UCSD-AML1 (cell line): ENCODE measurements at regions not wholly inside any gene's neighbourhood (a gene's known extent, or its start where the extent isn't known, plus 50 kb on each side); places are given as distances from the start of the nearest gene placed in this dataset.
"Not testable (repeated sequence)": the region's sequence is repeated elsewhere in the genome, so short reads cannot be mapped to it uniquely, and the experiment has no call there.

Source experiments
- DNase-seq: peaks from one replicate; lab custom pipeline; 2025; ENCODE audit not compliant: unreplicated experiment; lab: John Stamatoyannopoulos, UW

DNA sequence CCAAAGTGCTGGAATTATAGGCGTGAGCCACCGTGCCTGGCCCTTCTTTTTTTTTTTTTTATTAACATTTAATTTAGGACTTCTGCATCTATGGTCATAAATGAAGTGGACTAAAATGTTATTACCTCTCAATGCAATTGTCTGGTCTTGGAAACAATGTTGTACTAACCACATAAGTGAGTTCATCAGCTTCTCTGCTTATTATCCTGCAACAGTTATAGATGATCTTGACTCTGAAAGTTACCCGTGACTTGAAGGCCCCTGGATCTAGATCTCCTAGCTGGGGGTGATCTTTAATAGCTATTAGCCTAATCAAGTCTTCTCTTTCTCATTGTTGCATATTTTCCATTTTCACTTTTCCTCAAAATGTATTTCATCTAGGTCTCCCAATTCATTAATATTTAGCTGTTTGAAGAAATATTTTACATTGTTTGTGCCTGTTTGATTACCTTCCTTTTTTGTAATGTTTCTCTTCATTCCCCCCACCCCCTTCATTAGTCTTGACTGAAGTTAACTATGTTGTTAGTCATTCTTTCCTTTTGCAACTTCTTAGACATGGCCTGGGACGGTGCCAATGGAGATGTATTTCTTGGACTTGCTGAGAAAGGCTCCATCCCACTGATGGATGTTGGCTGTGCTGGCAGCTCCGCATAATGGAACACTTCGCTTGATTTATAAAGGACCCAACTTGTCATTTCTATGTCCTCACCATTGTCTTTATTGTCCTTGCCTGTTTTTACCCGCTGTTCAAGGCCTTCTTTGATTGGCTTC is 141.6 kb upstream of the RIOK3 start:
- DNase-seq, result no peak

DNA sequence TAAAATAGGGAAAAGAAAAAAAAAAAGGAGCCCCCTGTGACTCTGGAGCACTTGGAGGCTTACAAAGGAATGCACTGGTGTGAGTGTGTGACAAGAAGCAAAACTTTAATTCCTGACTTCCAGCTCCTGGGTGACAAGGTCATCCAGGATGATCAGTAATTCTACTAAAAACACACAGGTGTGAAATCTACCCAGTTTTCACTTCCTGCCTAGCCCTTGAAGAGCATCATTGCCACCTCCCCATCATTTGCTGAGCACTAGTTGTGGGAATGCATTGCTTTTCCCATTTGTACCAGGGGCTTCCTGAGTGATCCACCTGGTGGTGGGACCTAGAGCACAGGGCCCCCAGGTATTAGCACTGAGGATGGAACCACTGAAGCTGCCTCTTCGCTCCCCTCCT is 139.7 kb upstream of the RIOK3 start:
- DNase-seq, result no peak

DNA sequence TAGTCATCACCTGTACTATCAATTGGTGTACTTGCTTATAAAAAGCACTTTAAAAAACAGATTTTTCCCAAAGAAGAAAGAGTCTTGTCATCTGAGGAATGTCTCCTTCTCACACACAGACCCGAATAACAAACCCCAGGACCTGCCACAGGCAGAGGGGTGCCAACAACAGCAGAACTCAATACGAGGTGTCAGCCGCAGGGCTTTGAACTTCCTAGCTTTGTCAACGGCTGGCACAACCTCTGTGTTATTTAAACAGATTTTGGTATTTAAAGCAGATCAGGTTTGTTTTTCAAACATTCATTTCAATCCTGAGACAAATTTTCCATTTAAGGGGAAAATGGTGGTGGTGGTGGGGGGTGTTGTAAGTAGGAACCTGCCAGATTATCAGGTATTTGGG is 138.4 kb upstream of the RIOK3 start:
- DNase-seq, result no peak

DNA sequence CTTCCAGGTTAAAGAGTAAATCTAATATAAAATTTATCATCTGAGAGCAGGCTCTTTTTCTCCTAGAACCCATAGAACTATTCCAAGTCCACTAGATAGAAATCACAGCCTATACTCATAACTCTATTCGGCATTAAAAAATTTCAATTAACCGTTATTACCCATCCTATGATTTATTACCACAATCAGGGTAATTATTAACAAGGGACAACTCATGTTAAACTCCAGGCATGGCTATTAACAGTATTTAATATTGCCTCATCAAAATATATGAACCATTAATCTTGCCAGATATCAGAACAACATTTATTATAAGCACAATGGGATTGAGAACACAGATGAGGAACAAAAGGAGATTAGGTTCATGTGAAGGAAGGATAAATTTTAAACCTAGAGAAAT is 136.8 kb upstream of the RIOK3 start:
- no peak for DNase-seq

DNA sequence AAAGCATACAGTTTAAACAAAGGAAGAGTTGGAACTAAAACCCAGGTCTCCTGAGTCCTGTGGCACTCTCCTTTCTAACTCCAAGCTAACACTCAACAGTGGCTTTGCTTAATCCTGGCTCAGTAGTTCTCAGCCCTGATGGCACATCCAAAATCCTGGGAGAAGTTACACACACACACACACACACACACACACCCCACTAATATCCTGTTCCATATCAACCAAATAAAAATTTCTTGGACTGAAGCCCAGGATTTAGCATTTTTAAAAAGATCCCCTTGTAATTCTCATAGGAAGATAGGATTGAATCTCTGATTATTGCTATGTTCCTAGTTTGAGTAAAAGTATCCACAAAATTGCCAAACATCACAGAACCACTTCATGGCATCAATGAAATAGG is 136.1 kb upstream of the RIOK3 start:
- DNase-seq, result no peak

DNA sequence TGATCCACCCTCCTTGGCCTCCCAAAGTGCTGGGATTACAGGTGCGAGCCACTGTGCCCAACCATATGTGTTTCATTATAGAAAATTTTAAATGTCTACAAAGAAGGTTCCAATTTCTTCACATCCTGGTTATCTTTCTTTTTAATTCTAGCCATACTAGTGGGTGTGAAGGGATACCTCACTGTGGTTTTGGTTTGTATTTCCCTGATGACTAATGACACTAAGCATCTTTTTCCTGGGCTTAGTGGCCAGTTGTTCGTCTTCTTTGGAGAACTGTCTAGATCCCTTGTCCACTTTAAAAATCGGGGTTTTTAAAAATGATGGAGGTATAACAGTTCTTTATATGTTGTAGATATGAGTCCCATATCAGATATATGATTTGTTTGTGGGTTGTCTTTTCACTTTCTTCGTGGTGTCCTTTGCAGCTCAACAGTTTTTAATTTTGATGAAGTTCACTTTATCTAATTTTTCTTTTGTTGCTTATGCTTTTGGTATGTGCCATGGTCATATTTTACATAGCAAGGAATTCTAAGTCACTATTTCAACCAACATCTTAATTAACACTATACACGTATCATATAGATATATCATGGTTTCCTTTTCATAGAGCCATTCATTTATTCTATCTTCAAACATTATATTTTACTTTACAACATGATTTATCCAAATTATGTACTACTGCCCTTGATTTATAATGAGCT is 135.0 kb upstream of the RIOK3 start:
- DNase-seq, result no peak

DNA sequence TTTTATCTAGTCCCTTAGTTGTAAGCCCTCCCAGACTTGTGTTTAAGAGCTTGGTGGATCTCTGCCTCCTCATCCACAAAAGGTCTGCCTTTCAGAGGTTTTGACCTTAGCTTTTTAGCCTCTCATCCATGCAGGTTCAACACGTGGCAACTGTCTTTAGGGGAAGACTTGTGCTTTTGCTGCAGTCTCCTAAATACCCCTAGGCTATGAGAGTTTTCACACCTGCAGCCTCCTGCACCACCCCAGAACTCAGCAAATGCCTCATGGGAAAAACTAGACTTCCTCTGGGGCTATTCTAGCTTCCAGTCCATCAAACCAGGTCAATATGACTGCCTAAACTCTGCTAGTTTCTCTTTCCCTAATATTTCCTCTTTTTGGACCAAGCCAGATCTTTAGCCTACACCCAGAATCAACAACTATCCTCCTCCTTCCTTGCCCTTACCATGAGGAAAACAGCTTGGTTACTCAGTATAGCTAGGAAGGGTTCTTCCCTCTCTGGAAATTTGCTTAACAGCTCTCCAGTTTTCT is 132.3 kb upstream of the RIOK3 start:
- DNase-seq, result no peak

DNA sequence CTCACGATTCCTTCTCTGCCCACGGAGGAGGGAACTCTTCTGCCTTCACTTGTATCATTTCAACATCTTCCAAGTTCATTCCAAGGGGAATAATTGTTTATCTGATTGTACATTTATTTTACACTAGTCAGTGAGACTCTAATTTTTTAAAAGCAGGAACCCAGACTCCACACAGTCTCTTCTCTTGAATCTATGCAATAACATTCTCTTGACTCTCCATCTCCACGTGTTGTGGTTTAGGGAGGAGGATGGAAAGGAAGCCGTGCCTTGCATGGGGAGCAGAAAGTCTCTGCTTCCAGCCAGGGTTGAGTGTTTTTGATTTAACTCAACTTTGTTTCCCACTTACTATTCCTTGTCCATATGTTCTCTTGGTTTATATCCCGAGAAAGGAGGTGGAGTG is 131.1 kb upstream of the RIOK3 start:
- no peak for DNase-seq

DNA sequence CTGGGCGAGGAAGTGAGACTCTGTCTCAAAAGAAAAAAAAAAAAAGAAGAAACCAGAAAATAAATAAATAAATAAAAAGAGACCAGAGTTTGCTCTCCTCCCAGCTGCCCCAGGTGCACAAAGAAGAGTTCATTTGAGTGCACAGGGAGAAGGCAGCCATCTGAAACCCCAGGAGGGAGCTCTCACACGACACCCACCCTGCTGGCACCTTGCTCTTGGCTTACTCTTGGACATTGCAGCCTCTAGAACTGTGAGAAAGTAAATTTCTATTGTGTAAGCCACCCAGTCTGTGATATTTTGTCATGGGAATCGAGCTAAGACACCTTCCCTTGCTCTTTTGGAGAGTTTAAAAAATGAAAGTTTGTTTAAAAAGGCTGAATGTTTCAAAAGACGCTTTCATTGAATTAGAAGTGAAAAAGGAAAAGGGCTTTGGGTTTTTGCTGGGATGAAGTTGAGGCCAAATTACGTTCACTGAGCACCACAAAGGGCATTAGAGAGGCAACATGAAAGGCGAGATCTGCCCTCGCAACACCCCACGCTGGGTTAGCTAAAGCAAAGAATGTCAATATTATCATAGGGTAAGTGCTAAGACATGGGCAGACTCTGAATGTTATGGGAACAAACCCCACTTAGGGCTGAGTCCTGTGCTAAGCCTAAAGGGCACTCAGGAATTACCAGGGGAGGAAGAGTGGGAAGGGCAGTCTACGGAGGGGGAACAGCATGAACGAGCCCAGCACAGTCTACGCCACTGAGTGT is 128.9 kb upstream of the RIOK3 start:
- no peak for DNase-seq

DNA sequence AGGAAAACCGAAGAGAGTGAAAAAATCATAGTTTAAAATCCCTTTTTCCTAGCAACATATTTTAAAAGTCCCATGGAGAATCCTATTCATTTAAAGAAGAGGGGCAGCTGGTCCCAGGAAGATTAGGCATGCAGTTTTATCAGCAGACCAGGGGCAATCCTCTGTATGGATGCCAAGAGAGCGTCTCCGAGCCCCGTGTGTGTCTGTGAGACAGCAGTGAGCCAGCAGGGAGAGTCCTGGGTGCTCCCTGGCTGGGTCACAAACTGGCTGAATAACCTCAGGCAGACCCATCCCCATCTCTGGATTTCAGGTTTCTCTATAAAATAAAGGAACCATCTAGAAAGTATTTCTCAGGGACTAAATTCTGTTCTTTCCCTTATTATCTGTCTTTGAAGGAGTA is 128.2 kb upstream of the RIOK3 start:
- no peak for DNase-seq

DNA sequence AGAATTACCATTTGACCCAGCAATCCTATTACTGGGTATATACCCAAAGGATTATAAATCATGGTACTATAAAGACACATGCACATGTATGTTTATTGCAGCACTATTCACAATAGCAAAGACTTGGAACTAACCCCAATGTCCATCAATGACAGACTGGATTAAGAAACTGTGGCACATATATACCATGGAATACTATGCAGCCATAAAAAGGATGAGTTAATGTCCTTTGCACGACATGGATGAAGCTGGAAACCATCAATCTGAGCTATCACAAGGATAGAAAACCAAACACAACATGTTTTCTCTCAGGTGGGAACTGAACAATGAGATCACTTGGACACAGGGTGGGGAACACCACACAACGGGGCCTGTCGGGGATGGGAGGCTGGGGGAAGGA is 123.4 kb upstream of the RIOK3 start:
- DNase-seq, result not testable (repeated sequence)

DNA sequence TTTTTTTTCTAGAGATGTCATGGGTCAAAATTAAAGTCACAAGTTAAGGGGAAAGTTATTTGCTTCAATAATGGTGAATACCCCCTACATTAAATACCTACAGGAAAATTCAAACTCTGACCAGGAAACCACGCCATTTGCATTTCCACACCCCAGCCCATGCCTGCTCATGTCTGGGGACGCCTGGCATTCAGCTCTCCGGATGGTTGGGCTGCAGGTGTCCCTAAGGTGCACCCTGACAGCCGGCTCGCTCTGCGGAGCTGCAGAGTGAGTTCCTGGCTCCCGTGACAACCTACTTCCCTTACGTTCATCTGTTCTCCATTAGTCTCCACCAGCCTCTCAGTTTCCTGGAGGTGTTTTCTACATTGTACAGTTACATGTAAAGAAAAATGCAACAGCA is 122.7 kb upstream of the RIOK3 start:
- DNase-seq, result no peak

DNA sequence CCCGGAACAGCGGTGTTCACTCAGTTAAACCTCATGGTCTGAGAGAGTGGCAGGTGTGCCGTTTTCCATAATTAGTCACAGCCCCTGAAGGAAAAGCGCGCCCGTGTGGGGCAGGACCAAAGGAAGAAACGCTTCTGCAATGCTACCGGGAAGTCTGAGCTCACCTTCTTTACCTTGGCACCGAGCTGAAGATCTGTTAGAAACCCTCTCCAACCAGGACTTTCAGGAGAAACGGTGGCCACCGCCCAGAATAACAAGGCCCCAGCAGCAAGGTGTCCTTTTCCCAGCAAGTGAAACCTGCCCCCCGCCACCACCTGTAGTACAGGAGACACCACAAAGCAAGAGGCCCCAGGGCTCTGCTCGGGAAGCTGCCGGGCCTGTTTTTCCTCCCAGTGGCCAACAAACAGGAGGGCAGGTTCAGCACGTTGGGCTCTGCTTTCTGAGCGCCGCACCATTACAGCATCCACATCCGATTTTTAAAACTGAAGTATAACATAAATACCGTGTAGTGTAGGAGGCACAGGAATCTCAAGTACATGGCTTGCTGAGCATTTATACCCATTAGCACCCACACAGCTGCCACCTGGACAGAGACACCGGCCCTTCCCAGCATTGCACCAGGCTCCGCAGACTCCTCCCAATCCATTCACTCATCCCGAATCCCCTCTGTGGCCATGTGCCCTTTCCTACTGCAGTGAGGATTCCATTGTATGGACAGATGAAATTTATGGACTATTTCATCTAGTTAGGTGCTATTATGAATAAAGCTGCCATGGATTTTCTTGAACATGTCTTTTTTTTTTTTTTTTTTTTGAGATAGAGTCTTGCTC is 121.8 kb upstream of the RIOK3 start:
- DNase-seq, result no peak

DNA sequence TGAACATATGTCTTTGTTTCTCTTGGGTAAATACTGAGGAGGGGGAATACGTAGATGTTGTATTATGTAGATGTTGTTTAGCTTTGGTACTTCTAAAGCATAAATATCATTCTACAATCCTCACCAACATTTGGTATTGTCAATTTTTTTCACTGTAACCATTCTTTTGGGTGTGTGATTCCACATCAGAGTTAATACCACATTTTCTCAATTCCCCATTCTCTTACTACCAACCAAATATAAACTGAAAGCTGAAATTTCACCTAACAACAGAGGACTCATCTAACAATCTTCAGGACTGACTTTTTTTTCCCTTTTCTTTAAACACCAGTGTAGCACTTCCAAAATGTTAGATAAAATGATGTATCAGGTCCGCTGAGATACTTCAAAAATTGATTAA is 120.7 kb upstream of the RIOK3 start:
- DNase-seq, result no peak

DNA sequence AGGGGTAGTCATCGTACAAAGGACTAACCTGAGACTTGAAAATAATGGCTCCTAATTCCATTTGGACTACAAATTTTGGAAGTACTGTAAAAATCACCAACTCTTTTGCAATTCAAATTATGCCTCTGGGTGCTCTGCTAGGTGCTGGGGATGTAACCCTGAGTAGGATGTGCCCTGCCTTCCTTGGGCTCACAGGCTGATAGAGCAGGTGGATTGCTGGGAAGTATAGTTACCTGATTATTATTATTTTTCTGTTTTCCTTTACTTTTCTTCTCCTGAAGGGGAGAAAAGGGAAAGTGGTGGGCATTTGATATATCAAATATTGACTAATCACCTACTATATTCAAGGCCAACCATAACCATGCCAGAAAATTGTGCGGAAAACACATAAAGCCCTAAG is 119.3 kb upstream of the RIOK3 start:
- DNase-seq, result no peak

DNA sequence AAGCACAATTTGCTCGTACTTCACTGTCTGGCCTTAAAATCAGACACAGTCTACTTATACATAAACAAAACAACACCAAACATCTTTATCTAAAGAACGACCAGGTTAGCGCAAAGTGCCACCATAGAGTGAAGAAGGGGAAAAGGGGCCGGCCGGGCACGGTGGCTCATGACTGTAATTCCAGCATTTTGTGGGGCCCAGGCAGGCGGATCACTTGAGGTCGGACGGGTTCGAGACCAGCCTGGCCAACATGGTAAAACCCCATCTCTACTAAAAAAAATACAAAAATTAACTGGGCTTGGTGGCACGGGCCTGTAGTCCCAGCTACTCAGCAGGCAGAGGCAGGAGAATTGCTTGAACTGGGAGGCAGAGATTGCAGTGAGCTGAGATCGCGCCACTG is 118.5 kb upstream of the RIOK3 start:
- DNase-seq, result no peak

DNA sequence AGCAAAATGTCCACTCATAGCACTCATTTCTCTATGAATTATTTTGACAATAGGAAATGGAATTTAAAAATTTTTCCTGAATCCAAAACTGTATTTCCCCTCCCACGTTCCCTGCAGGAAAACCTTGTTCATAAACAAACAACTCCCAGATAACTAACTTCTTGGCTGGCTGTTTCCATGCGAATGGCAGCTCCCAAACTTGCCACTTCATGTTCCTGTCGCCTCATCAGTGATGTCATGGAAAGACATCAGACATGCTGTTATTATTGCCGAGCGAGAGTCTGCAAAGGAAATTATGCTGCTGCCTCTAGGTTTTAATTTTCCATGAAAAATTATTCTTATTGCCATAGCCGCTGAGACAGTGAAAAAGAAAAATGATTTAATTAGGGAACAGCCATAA is 117.0 kb upstream of the RIOK3 start:
- DNase-seq, result no peak

DNA sequence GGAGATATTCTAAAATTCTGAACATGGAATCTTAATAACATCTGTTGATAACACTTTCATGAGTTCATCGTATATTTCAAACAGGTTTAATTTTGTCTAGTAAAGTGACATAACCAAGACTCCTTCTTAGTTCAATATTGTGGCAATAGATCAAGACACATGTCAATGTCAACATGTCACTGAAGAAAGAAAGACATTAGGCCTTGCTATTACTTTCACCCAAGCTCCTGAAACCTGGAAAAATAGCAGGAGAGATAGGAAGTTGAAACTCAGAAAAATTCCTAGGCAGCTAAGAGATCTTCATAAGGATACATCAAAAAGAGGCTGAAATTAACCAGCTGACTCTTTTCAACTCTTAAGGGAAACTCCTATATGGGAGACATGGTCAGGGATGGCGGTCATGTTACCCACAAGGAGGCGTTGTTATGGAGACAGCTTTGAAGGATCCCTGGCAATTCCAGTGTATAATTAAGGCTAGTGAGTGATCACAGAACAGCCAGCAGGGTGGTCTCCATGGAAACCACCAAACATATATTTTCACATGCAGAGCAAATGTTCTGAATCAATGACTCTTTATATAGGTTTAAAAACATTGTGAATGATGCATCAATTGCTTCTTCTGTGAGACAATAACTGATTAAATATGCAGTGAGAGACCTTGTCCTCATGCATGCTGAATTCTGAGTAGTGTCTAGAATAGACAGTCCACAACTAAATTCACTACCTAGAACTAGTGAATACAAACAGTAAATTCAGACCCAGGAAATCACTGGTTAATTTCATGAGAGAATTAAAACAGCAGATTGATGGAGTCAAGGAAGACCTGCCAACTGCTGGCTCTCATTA is 115.3 kb upstream of the RIOK3 start:
- no peak for DNase-seq

DNA sequence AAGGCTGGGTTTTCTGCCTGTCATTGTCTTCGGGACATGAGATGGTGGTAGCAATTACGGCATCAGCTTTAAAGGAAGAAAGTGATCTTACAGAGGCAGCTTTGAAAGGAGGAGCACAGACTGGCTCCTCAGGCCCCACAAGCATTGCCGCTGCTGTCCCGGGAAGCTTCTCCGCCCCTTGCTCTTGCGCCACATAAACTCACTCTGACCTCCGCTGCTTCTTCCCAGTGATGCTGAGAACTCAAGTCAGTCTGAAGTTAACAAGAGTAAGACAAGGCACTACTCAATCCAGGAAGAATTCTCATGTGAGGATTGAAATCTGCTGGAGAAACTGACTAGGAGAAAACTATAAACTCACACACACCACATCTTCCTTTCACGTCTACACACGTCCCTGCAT is 112.4 kb upstream of the RIOK3 start:
- no peak for DNase-seq

DNA sequence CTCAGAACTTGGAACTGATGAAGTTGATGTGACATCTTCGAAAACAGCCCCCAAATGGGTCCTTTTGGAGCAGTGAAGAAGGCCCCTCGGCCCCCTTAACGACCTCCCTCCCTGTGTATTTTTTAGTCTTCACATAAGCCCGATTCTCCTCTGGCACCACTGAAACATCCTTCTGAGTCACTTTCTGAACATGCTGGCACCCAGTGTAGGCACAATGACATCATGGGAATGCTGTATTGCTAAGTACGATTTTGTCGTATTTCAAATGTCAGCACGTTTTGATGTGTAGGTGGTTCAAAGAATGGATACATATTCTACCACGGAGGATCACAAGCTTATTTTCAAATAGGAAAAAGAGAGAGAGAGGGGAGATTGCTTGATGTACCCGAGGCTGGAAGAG is 111.7 kb upstream of the RIOK3 start:
- DNase-seq, result no peak
